HK-2 (cell line): ENCODE measurements at regions not wholly inside any gene's neighbourhood (a gene's known extent, or its start where the extent isn't known, plus 50 kb on each side); places are given as distances from the start of the nearest gene placed in this dataset.
"Not testable (repeated sequence)": the region's sequence is repeated elsewhere in the genome, so short reads cannot be mapped to it uniquely, and the experiment has no call there.

Experiments used
- DNase-seq: peaks from one replicate; pipeline ENCODE4 v3.0.0-alpha.2; 2018; ENCODE audit not compliant: unreplicated experiment

- DNase-seq, result no peak
Observed at GRCh38 chr16:51261919-51262318, 110.8 kb upstream of the SALL1 start.

- DNase-seq, result no peak
Observed at GRCh38 chr16:51255349-51255972, 104.4 kb upstream of the SALL1 start.

GRCh38 chr16:51254390-51254789 is 103.3 kb upstream of the SALL1 start:
- not testable (repeated sequence) for DNase-seq

GRCh38 chr16:51248217-51248616 is 97.1 kb upstream of the SALL1 start:
- no peak for DNase-seq

GRCh38 chr16:51245658-51245995 is 94.6 kb upstream of the SALL1 start:
- DNase-seq, result no peak

- DNase-seq, result no peak
Observed at GRCh38 chr16:51244887-51245657, 94.0 kb upstream of the SALL1 start.

- DNase-seq, result no peak
Observed at GRCh38 chr16:51243936-51244436, 92.9 kb upstream of the SALL1 start.

- no peak for DNase-seq
Observed at GRCh38 chr16:51242296-51242994, 91.4 kb upstream of the SALL1 start.

GRCh38 chr16:51239196-51239595 is 88.1 kb upstream of the SALL1 start:
- no peak for DNase-seq

GRCh38 chr16:51237861-51238378 is 86.8 kb upstream of the SALL1 start:
- DNase-seq, result no peak

- no peak for DNase-seq
Observed at GRCh38 chr16:51237207-51237606, 86.1 kb upstream of the SALL1 start.

GRCh38 chr16:51236583-51236982 is 85.5 kb upstream of the SALL1 start:
- no peak for DNase-seq

- DNase-seq, result no peak
Observed at GRCh38 chr16:51231702-51232101, 80.6 kb upstream of the SALL1 start.

GRCh38 chr16:51230035-51230434 is 79.0 kb upstream of the SALL1 start:
- not testable (repeated sequence) for DNase-seq

GRCh38 chr16:51228097-51228659 is 77.1 kb upstream of the SALL1 start:
- DNase-seq, result no peak

GRCh38 chr16:51225878-51226277 is 74.8 kb upstream of the SALL1 start:
- no peak for DNase-seq

- DNase-seq, result no peak
Observed at GRCh38 chr16:51224317-51224716, 73.2 kb upstream of the SALL1 start.

- DNase-seq, result no peak
Observed at GRCh38 chr16:51222016-51222415, 70.9 kb upstream of the SALL1 start.

- DNase-seq, result no peak
Observed at GRCh38 chr16:51211148-51211547, 60.1 kb upstream of the SALL1 start.

GRCh38 chr16:51210087-51210486 is 59.0 kb upstream of the SALL1 start:
- DNase-seq, result no peak

GRCh38 chr16:51201604-51202003 is 50.5 kb upstream of the SALL1 start:
- no peak for DNase-seq
